Ureter (tissue), 1 donor: ENCODE measurements at regions not wholly inside any gene's neighbourhood (a gene's known extent, or its start where the extent isn't known, plus 50 kb on each side); places are given as distances from the start of the nearest gene placed in this dataset.
"Not testable (repeated sequence)": the region's sequence is repeated elsewhere in the genome, so short reads cannot be mapped to it uniquely, and the experiment has no call there.

Source experiments
- DNase-seq: peaks from one replicate; pipeline ENCODE4 v3.0.0-alpha.2; 2020; ENCODE audit warnings: low spot score
- donor health status: DM: yes; HTN: yes; CAD: no.

- DNase-seq: no peak
Observed at GRCh38 chr10:64409349-64409748, 888.1 kb downstream of the REEP3 start.

GRCh38 chr10:64416011-64416410, 894.8 kb downstream of the REEP3 start:
- no peak for DNase-seq

- no peak for DNase-seq
Observed at GRCh38 chr10:64419461-64419860, 898.3 kb downstream of the REEP3 start.

GRCh38 chr10:64426745-64427144, 905.5 kb downstream of the REEP3 start:
- DNase-seq: no peak

- DNase-seq: no peak
Observed at GRCh38 chr10:64430690-64431323, 909.6 kb downstream of the REEP3 start.

GRCh38 chr10:64441872-64442271, 920.7 kb downstream of the REEP3 start:
- not testable (repeated sequence) for DNase-seq

- DNase-seq: no peak
Observed at GRCh38 chr10:64444163-64444562, 923.0 kb downstream of the REEP3 start.

GRCh38 chr10:64444564-64444963, 923.4 kb downstream of the REEP3 start:
- DNase-seq: no peak

- DNase-seq: no peak
Observed at GRCh38 chr10:64449603-64450002, 928.4 kb downstream of the REEP3 start.

- no peak for DNase-seq
Observed at GRCh38 chr10:64450312-64450711, 929.1 kb downstream of the REEP3 start.

GRCh38 chr10:64454962-64455361, 933.8 kb downstream of the REEP3 start:
- no peak for DNase-seq

GRCh38 chr10:64458306-64458705, 937.1 kb downstream of the REEP3 start:
- DNase-seq: no peak

GRCh38 chr10:64463406-64463805, 942.2 kb downstream of the REEP3 start:
- no peak for DNase-seq

- no peak for DNase-seq
Observed at GRCh38 chr10:64465653-64466052, 944.5 kb downstream of the REEP3 start.

GRCh38 chr10:64468219-64468618, 947.0 kb downstream of the REEP3 start:
- DNase-seq: no peak

GRCh38 chr10:64476506-64476905, 955.3 kb downstream of the REEP3 start:
- no peak for DNase-seq

GRCh38 chr10:64477791-64478190, 956.6 kb downstream of the REEP3 start:
- DNase-seq: no peak

GRCh38 chr10:64484811-64485330, 963.7 kb downstream of the REEP3 start:
- DNase-seq: no peak

GRCh38 chr10:64486149-64486548, 964.9 kb downstream of the REEP3 start:
- no peak for DNase-seq

GRCh38 chr10:64486901-64487300, 965.7 kb downstream of the REEP3 start:
- no peak for DNase-seq

- DNase-seq: no peak
Observed at GRCh38 chr10:64494901-64495300, 973.7 kb downstream of the REEP3 start.

- DNase-seq: no peak
Observed at GRCh38 chr10:64497306-64497705, 976.1 kb downstream of the REEP3 start.

GRCh38 chr10:64501807-64502206, 980.6 kb downstream of the REEP3 start:
- DNase-seq: no peak

- DNase-seq: no peak
Observed at GRCh38 chr10:64502936-64503335, 981.7 kb downstream of the REEP3 start.
